GM21515 (cell line): ENCODE measurements at regions not wholly inside any gene's neighbourhood (a gene's known extent, or its start where the extent isn't known, plus 50 kb on each side); places are given as distances from the start of the nearest gene placed in this dataset.
"Not testable (repeated sequence)": the region's sequence is repeated elsewhere in the genome, so short reads cannot be mapped to it uniquely, and the experiment has no call there.

ENCODE experiments used
- ATAC-seq: cut with Tn5 transposase; IDR thresholded peaks from one replicate; pipeline ENCODE4 v1.9.1; 2021; ENCODE audit not compliant: unreplicated experiment

GRCh38 chr7:65797086-65797485, 75.8 kb upstream of the VKORC1L1 start:
- ATAC-seq, result not testable (repeated sequence)

DNA sequence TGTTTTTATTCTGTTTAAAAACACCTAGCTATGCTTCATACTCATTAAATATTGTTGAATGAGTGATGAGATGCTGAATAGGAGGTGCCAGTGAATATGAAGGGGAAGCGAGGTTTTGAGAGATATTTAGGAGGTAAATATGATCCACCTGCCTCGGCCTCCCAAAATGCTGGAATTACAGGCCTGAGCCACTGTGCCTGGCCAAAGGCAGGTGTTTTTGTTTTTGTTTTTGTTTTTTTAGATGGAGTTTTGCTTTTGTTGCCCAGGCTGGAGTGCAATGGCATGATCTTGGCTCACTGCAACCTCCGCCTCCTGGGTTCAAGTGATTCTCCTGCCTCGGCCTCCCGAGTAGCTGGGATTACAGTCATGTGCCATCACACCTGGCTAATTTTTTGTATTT, 75.3 kb upstream of the VKORC1L1 start:
- not testable (repeated sequence) for ATAC-seq

DNA sequence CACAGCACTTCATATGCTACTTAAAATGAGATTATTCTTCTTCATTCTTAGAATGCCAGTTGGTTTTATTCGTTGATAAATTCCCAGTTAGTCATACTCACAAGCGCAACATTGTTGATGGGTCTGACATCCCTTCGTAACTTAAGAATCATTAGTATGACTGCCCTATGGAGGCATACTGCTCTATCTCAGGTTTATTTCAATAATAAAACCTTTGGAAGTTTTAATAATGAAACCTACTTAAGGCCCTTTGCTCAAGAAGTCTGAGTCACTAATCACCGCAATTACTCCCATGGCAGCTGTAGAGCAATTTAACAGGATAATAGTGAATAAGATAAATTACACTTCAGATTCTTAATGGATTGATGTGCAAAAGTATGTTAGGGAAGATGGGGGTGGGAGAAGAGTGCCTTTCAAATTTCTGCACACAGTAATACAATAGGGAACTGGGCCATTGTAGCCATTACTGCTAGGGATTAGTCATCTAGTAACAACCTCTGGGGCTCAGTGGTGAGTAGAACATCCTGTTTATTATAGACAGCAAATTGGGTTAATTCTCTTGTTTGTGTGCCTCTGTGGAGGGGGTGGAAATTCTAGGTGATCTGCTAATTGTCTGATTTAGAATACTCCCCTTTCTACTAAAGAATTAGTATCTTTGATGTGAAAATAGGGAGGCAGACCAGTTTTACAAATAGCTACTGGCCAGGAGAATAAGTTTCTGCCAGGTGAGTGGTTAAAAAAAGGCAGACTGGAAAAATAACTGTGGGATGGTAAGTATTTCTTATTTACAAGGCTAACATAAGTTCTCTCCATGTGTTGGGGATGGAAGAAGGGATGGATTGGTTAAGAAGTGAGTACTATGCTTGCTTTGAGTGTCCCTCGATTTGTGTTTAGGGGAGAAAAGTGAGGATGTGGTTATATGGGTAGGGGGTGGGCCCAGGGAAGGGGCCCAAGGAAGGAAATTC, 74.5 kb upstream of the VKORC1L1 start:
- peak; percentile 97 for ATAC-seq

DNA sequence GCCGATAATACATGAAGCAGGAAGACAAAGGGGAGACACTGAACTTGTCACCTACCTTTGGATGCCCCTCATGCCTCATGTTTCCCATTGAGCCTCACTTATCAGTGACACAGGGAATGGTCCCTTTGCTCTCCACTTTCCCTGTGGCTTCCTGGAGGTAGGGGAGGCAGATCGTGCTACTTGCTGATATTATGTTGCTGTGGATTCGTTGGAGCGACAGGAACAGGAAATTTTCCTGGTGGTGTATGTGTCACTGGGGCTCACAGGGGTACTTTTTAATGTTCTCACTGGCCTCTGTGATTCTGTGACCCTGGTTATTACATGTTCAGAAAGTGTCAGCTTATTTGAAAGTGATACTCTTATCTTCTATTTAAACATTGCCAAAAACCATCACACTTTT, 72.7 kb upstream of the VKORC1L1 start:
- not testable (repeated sequence) for ATAC-seq

GRCh38 chr7:65800890-65801341, 72.0 kb upstream of the VKORC1L1 start:
- ATAC-seq, result no peak

DNA sequence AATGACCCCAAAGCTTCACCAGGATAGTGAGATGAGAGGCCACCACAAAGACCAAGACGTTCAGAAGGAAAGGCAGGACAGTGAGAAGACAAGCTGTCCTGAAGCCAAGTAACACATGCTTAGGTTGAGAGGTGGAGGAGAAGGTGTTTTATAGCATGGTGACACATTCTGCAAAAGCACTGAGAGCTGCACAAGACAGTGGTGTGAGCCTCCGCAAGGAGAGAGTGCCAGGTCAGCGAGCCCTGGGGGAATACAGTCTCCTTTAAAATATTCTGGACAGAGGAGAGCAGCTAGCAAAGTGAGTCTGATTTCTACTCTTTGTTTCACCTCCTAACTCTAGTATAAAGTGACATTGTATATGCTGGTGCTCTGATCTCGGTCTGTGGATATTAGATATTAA, 68.0 kb upstream of the VKORC1L1 start:
- ATAC-seq, result no peak

GRCh38 chr7:65807067-65807466, 65.8 kb upstream of the VKORC1L1 start:
- ATAC-seq, result not testable (repeated sequence)

DNA sequence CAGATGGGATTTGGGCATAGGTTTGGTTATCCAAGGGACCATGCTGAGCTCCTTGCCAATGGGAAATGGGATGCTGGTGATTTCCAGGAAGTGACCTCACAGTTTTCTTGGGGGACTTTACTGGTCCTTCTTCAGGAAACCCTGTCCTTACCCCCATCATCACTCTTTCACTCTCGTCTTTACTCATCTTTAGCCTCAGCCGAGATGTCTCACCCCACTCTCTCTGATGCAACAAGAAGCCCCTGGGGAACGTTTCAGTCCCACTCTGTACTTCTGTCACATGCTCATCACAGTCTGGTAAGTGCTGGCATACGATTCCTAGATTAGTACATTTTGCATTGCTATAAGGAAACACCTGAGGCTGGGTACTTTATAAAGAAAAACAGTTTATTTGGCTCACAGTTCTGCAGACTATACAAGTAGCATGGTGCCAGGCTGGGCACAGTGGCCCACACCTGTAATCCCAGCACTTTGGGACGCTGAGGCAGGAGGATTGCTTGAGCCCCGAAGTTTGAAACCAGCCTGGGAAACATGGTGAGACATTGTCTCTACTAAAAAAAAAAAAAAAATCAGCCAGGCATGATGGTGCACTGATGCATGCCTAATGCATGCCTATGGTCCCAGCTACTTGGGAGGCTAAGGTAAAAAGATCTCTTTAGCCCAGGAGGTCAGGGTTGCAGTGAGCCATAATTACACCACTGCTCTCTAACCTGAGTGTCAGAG, 63.5 kb upstream of the VKORC1L1 start:
- peak; percentile 84 for ATAC-seq

- peak; percentile 24 for ATAC-seq
These were observed 62.9 kb upstream of the VKORC1L1 start for GRCh38 chr7:65809982-65810288.

- ATAC-seq, result no peak
These were observed 60.6 kb upstream of the VKORC1L1 start for GRCh38 chr7:65812281-65812680.

- ATAC-seq, result not testable (repeated sequence)
These were observed 58.2 kb upstream of the VKORC1L1 start for GRCh38 chr7:65814556-65815167.

GRCh38 chr7:65820287-65820950, 52.5 kb upstream of the VKORC1L1 start:
- ATAC-seq, result no peak
